GM19455 (cell line): ENCODE measurements at regions not wholly inside any gene's neighbourhood (a gene's known extent, or its start where the extent isn't known, plus 50 kb on each side); places are given as distances from the start of the nearest gene placed in this dataset.

Experiments used
- ATAC-seq: cut with Tn5 transposase; IDR thresholded peaks from one replicate; pipeline ENCODE4 v1.9.1; 2021; ENCODE audit not compliant: unreplicated experiment

DNA sequence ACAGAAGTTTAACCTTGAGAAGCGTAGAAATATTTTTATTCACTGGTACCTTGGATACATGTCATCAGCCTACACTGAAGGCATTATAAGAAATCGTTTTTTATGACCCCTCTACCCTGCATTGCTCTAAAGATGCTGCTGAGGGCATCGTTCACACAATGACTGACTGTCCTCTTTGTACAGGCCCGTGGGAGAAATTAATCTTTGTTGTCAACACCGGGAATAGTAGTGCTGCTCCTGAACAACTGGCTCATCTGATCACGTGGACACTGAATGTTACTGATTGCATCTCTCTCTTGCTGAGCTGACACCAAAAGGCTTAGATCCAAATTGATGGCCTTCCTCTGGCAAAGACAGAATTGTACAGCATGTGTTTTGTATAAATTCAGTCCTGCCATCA is 157.1 kb upstream of the SMLR1 start:
- no peak for ATAC-seq

DNA sequence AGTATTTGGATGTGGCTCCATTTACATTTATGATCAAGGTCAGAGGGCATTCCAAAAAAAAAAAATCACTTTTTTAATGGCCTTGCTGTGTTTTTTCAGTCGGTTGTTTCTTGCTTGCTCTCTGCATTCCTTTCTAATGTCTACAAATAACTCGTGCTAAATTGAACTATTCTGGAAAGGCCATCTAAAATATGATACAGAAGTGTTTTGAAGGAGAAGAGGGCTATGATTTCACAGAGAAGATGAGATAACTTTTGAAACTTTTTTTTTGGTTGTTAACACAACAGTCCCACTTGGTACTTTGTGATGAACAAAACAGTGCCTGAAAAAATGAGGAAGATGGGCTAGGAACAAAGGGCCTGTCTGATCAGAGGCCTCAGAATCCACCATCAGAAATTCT is 156.1 kb upstream of the SMLR1 start:
- ATAC-seq, result no peak

DNA sequence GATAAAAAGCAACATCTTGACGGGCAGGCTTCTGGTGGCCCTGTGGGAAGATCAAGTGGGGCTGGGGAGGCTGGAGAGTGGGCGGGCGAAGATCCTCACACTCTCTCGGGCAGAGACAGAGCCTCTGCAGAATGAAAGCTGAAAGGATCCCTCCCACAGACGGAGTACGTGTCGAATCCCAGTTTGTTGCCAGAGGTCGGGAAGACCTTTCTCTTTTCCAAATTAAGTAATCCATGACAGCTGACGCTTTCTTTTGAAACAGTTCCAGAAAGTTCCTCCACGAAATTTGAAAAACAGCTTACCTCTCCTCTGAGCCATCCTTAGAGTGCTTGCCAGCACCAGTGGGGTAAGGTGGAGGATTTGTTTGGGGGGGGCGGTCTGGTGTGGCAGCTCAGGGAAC is 155.6 kb upstream of the SMLR1 start:
- ATAC-seq, result no peak

DNA sequence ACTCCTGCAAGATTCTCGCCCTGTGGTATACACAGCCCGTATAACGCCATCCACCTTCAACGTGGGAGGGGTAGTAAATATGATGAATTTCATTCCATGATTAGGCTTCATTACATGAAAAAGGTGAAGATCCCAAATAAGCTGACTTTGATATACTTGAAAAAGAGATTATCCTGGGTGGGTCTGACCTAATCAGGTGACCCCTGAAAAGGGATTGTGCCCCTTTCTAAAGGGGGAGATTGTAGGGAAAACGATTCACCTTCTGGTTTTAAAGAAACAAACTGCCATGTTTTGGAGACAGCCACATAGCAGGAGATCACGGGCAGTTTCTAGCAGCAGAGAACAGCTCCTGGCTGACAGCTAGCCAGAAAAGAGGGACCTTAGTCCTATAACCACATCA is 155.1 kb upstream of the SMLR1 start:
- no peak for ATAC-seq

DNA sequence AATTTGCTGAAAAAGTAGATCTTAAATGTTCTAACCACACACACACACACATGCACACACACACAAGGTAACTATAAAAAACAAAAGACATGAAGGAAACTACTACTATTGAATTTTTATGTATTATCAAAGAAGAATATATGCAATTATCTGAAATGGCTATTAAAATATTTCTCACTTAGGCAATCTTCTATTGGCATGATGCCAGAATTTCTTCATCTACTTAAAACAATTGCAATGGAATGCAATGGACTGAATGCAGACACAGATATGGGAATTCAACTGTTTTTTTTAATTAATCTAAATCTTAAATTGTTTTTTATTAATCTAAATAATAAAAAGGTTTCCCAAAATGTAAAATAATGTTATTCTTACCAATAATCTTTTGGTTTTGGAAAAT is 152.6 kb upstream of the SMLR1 start:
- ATAC-seq, result no peak

DNA sequence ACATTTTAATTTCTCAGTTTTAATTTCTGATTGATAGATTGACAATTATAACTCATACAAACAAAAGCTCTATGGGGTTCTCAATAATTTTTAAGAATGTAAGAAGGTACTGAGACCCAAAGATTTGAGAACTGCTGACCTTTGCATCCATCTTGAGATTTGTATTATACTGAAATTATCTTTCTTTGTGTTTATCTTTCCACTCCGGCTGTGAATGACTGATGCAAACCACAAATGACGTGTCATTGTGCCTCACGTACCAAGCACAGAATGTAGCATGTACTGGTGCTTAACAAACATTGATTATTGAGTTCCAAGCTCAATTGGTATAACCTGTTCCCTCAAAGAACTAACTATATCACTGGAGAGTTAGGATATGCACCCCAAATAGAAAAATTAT is 152.1 kb upstream of the SMLR1 start:
- no peak for ATAC-seq

DNA sequence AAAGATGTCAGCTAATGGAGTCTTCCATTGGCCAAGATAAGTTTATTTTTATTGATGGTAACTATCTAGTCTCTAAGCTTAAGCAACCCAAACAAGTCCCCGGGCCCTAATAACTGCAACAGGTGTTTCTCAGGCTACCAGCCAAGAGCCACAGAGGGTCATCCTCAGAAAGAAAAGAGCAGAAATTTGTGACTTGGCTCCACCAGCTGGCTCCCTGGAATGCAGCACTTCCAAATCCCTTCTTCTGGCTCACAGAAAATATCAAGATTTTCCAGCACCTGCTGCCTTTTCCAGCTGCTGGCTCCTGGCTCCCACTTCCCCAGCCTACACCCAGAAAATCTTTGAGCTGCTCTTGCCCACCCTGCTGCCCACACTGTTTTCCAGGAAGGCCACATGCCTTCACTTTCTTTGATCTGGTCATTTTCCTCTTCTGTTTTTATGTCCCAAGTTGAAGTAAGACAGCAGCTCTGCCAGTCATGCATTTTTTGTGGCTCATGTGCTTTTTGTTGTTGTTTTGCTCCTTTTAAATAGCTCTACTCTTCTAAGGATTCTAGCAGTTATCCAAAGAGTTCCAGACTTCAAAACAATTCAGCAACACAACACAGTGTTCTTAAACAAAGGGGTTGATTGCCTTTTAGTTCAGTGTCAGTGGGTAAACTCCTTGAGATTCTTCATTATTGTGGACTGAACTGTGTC is 151.0 kb upstream of the SMLR1 start:
- no peak for ATAC-seq

DNA sequence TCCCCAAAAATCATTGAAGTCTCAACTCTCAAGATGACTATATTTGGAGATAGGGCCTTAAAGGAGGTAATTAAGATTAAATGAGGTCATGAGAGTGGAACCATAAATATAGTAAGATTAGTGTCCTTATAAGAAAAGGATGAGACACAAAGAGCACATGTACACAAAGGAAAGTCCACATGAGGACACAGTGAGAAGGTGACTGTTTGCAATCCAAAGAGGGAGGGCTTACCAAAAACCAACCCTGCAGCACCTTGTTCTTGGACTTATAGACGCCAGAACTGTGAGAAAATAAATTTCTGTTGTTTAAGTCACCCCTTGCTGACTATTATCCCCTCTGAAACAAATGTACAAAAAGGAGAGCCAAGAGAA is 150.4 kb upstream of the SMLR1 start:
- no peak for ATAC-seq

DNA sequence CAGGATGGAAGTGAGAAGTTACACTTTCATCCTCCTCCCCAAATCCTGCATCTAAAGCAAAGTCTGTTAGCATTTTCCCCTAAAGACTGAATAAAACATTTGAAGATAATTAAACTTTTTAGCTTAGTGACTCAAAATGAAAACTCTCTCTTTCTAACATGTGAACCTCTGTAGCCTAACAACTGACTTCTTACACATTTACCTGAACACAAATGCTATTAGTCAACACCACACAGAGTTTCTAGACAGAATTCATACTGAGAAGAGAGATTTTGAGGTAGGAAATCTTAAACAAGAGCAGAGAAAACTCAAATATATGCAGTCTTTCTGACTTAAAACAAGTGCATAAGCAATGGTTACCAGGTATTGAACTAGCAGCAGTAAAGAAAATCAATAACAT is 149.9 kb upstream of the SMLR1 start:
- ATAC-seq, result no peak

DNA sequence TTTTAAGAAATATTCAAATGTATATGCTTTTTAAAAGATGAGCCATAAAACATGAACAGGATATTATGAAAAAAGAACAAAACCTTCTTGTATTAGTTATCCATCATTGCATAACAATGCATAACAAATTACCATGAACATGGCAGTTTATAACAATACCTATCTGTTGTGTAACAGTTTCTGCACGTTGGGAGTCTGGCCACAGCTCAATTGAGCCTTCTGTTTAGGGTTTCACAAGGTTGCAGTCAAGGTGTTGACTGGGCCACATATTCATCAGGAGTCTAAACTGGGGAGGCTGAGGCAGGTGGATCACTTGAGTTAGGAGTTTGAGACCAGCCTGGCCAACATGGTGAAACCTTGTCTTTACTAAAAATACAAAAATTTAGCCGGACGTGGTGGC is 149.4 kb upstream of the SMLR1 start:
- ATAC-seq, result no peak

DNA sequence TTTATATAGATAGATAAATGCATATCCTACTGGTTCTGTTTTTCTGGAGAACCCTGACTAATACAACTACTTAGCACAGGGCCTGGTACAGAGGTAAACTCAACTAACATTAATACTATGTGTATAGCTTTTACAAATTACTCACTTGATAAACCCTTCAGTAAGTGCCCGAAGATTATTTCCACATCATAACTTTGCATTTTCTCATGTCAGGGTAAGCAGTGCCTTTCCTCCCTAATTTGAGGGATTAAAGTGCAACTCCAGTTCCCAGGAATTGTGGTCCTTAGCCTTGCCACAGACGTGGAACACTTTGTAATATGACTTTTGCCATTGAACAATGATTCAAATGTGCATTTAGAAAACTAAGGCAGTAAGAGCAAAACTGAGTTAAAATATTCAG is 147.5 kb upstream of the SMLR1 start:
- no peak for ATAC-seq

DNA sequence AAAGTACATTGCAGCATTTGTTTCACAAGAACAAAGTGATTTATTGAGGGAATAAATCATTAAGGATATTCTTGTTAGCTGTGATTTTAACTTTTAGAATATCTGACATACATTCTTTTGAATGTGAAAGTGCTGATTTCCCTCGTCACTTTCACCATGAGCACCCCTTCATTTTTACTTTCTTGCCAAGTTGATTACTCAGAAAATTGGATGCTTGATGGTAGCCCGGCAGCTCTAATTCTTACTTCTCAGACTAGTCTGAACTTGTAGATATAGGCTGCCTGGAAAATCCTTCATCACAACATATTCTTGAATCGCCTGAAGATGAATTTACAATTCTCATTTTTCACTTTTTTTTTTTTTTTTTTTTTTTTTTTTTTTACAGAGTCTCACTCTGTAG is 147.1 kb upstream of the SMLR1 start:
- ATAC-seq, result no peak

DNA sequence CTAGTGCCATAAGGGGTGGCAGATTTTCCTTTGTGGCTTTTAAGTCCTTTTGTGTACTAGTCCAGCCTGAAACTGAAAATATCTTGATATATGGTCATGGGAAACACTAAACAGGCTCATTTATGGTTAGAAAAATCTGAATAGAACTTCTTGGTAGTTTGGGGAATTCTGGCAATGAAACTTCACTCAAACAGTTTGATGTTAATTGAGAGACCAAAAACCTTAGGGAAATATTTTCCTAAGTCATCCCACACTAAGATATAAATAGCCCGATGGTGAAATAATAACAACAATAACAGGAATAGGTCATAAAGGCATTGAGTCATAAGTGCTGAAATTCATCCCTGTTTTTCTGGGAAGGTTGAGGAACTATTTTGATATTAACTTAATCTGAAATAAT is 146.2 kb upstream of the SMLR1 start:
- no peak for ATAC-seq

DNA sequence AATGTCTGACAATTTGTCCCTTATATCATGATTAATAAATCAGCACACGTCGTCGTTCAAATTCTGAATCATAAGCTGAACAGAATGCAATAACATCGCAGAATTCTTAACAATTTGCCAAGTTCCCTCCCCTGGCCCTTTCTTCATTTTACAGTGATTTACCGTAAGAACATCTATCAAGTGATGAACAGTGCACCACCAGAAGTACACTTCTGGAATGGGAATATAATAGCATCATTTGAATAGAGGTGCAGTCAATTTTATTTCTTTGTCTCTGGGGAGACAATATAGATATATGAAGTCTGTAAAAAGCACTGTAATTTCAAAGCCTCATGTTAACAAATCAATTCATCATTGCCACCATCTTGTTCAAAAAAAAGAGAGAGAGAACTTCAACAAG is 145.1 kb upstream of the SMLR1 start:
- no peak for ATAC-seq

DNA sequence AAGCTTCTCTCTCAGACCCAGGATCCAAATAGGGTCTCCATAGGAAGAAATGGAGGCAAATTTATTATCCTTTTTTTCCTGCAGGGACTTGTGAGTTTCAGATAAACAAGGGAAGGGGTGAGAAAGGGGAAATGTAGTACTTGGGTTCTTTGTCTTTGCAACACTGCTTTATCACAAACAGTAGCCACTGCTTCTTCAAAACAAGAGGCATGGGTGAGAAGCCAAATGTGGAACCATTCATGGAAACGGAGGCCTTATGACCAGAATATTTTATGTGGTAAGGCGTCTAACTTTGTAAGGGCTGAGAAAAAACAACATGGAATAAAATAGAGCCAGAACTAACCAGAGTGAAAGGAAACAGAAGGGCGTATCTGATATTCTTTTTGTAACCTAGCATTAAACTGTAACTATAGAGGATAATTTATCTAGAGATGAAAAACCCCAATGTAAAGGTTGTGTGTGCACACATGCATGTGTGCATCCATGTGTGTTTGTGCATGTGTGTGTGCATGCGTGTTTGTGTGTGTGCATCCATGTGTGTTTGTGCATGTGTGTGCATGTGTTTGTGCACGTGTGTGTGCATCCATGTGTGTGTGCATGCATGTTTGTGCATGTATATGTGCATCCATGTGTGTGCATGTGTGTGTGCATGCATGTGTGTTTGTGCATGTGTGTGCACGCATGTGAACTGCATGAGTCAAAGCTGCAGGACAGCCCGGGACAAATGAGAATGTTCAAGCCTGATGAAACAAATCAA is 143.3 kb upstream of the SMLR1 start:
- no peak for ATAC-seq

DNA sequence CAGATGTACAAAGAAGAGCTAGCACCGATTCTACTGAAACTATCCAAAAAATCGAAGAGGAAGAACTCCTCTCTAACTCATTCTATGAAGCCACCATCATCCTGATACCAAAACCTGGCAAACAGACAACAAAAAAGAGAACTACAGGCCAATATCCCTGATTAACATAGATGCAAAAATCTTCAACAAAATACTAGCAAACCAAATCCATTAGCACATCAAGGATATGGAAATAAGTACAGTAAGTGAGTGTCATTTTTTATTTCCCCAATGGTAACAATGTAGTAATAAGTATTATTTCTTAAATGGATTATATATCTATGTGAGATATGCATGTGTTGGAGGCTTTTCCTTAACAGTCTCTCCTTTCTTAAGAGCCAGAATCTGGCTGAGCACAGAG is 134.5 kb upstream of the SMLR1 start:
- ATAC-seq, result no peak

DNA sequence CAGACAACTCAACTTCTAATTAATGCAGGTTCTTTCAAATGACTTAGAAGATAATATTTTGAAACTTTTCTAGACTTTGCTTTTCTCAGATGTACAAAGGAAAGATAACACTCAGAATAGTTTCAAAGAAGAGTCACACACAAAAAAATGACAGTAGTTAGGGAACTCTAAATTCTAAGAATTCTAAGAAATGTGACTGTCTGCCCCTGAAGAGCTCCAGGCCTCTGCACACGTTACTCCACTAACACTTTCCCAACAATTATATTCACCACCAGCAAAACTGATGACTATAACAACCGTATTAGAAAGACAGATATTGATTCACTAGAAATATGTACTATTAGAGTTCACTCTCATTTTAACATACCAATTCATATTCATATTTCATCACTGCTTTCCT is 133.3 kb upstream of the SMLR1 start:
- no peak for ATAC-seq

DNA sequence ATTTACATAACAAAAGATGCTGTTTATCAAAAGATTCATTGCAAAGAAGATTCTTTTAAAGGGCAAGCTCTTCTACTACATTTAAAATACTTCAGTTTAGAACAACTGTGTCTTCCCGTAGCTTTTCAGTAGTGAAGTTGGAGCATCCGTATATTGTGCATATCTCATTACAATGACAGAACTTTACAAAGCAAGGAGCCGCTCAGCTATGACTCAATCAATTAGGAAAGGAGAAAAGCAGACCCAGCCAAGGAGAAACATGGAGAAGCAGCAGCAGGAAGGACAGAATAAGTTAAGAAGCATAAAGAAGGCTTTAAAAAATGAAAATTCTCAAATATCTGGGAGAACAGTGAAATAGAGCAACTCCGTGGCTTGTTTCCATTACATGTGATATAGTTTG is 132.6 kb upstream of the SMLR1 start:
- no peak for ATAC-seq

DNA sequence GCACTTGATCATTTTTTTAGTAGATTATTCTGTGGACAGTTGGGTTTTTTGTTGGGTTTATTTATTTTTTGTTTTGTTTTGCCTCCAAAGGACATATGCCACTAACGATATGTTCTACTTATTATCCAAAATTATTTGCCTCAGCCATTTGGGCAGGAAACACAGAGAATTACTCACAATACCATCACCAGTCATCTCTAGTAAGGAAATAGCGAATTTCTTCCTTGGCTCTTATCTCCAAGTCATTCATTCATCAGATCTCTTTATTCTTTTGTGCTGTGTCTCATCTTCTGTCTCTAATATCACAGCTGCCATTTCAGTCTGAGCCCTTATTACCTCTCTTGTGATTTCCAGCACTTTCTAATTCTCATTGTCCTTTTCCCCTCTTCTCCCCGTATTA is 130.4 kb upstream of the SMLR1 start:
- no peak for ATAC-seq

DNA sequence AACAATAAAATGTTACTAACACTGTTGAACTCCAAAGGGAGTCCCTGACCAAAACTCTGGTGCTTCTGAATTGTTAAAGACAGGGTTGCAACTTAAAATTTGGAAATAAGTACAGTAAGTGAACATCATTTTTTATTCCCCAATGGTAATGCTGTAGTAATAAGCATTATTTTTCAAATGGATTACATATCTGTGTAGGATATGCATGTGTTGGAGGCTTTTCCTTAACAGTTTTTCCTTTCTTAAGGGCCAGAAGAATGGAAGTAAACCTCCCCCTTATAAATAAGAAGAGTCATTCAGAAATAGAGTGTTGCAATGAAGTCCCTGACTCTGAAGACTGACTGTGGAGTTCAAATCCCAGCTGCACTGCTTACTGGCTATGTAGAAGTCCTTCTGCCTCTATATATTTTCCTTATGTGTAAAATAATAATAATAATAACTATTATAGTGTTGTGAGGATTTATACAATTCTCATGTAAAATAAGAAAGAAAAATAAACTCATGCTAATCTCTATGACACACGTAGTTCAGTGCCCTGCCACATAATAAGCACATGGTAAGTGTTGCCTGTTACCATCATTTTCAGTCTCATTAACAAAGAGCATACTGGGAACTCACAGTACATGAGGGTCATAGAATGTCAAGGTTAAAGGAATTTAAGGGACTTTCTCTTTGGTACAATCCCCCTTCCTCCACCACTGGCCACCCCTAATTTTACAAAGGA is 129.8 kb upstream of the SMLR1 start:
- peak; percentile 52 for ATAC-seq

DNA sequence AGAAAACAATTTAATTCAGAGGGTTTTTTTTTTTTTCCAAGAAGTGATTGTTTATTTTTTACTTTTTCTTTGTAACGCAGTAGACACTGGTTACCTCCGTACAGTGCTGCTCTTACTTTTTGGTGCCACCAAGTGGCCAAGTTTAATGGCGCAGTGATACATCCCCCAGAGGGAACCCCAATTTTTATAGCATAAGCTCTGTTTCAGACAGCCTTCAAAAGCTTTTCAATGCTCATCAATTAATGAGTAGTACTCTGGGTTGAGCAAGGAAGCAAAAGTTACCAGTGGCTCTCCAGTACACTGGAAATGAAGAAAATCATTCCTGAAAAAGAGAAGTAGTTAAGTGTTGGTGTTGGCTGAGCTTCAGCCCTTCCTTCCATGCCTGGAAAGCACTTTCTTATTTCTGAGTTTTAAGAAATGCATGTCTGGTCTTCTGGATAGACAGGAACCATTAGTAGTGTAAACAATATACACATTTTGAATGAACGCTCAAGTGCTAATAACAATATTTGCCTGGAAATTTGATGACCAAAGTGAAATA is 129.1 kb upstream of the SMLR1 start:
- peak; percentile 93 for ATAC-seq

DNA sequence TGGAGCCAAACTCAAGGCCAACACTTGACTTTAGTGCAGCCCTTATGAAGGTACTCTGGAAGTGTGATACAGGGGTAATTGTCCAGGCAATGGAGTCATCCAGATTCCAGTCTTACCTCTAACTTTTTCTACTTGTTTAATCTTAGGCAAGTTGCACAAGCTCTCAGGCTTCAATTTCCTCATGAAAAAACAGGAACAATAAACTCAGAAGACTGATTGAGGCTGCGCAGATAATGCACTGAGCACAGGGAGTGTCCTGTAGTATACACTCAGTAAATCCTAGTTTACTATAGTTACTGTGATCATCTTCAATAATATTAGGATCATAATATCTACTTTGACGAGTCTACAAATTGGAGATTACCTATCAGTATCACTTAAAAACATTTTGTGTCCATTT is 127.5 kb upstream of the SMLR1 start:
- no peak for ATAC-seq
